Embryonic facial prominence (tissue), 1 donor: ENCODE measurements at regions not wholly inside any gene's neighbourhood (a gene's known extent, or its start where the extent isn't known, plus 50 kb on each side); places are given as distances from the start of the nearest gene placed in this dataset.
A peak's percentile ranks its signal among the peaks of the same experiment; 100 is the strongest.
"Not testable (repeated sequence)": the region's sequence is repeated elsewhere in the genome, so short reads cannot be mapped to it uniquely, and the experiment has no call there.

Source experiments
- DNase-seq: peaks from one replicate; pipeline ENCODE4 v3.0.0-alpha.2; 2016; ENCODE audit errors: extremely low spot score

DNA sequence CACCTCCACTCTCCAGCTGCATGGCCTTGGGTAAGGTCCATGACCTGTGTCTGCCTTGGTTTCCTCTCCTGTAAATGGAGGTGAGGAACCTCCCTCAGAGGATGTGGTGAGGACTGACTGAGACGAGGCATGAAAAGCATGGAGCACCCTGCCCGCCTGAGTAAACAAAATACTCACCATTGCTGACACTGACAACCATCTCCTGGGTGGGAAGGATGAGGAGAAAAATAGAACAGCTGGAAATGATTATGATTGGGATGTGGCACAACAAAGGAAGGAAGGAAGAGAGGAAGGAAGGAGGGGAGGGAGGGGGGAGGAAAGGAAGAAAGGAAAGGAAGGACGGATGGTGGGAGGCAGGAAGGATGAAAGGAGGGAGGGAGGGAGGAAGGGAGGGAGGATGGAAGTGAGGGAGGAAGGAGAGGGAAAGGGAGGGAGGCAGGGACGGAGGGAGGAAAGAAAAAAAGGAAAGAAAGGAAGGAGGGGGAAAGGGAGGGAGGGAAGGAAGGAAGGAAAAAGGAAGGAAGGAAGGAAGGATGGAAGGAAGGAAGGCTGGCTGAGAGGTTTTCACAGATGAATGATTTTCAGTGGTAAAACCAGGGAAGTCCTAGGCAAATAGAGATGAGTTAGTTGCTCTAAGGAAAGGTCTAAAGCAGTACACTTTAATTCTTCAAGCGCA, 276.5 kb upstream of the XYLT1 start:
- no peak for DNase-seq

DNA sequence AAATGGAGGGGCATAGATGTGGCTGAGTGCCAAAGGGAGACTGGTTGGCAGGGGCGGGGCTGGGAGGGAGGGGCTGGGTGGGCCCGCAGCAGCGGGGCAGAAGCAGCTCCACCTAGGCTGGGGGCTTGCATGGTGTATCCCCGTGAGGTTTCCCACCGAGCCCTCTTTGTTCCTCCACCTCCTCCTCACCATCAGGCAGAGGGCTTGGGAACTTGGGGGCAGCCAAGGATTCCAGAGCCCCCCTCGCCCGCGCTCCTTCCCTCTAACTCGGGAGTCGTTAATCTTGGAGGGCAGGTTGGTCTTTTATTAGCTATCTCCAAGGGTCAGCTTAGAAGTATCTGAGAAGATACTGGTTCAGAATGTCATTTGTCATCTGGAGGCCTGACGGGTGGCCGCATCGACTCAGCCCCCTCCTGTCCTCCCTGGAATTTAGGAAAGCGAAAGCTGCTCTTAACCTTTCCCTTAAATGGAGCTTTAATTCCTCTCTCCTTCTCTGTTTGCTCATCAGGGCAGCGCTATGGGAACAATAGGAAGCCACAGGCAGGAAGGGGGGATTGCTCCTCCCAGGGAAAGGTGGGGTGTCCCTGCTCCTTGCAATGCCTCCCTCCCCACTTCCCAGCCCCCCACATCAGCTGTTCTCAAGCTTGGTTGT, 274.3 kb upstream of the XYLT1 start:
- DNase-seq: no peak

- no peak for DNase-seq
Observed at GRCh38 chr16:17743578-17743977, 272.8 kb upstream of the XYLT1 start.

- no peak for DNase-seq
Observed at GRCh38 chr16:17743158-17743557, 272.4 kb upstream of the XYLT1 start.

DNA sequence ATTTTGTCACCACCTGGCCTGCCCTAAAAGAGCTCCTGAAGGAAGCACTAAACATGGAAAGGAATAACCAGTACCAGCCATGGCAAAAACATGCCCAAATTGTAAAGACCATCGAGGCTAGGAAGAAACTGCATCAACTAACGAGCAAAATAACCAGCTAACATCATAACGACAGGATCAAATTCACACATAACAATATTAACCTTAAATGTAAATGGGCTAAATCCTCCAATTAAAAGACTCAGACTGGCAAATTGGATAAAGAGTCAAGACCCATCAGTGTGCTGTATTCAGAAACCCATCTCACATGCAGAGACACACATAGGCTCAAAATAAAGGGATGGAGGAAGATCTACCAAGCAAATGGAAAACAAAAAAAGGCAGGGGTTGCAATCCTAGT, 264.3 kb upstream of the XYLT1 start:
- not testable (repeated sequence) for DNase-seq

DNA sequence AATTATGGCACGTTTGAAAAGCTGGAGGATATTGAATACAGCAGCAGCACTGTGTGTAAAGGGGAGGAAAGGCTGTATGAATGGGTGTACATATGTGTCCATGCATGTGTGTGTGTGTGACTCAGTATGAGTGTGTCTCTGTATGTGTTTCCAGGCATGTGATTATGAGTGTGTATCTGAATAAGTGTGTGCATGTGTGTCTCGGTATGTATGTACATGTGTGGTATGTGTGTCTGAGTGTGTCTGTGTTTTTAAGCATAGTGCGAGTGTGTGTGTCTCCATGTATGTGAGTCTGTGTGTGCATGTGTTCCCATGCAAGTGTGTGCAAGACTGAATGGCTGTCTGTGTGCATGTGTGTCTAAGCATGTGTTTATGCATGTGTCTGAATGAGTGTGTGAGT, 259.1 kb upstream of the XYLT1 start:
- no peak for DNase-seq

DNA sequence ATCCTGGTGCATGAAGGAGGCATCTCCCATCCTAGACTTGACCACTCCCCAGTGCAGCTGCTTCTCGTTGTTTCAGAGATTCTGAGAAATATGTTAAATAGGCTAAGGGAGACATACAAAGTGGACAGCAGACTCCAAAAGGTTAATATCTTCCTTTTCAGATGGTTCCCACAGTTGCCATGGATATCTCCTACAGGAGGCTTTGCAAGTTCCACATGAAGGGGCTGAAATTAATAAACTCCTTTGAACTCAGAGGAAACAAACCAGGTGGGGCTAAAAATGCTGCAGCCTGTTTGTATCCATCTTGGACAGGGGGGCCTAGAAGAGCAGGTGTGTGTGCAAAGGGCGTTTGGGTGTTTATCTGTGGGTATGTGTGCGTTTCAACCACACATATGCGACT, 257.4 kb upstream of the XYLT1 start:
- no peak for DNase-seq

- DNase-seq: no peak
Observed at GRCh38 chr16:17724242-17724898, 253.6 kb upstream of the XYLT1 start.

- no peak for DNase-seq
Observed at GRCh38 chr16:17723531-17724134, 252.9 kb upstream of the XYLT1 start.

GRCh38 chr16:17718495-17718894, 247.7 kb upstream of the XYLT1 start:
- DNase-seq: no peak

DNA sequence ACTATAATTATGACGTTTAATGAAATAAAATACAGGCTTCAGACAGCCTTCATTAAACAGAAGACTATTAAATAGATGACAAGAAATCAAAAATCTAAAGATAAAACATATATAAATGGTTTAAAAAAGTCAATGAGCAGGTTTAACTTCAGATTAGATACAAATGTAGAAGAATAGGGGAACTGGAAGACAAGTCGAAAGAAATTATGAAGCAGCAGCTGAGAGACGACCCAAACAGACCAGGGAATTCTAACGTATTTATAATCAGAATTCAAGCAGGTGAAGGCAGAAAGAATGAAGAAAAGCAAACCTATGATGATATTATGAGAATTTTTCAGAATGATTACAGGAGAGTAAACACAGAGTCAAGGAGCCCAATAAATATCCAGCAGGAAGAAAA, 235.1 kb upstream of the XYLT1 start:
- no peak for DNase-seq

DNA sequence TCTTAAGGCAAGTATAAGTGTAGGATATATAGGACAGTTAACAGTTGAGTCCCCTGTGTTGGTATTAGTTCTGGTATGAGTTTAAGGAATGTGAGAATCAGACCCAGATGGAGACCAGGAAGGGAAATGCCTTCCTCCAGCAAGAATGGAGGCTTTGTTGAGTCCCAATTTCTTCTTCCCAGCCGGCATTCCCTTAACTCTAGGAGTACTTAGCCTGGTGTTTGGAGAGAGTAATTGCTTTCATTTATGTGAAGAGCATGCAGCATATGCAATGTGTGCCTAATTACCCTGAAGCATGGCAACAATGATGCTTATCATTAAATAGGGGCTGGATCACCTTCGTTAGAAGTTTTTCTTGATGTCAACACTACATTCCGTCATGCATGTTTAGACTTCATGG, 225.9 kb upstream of the XYLT1 start:
- DNase-seq: peak; percentile 58

DNA sequence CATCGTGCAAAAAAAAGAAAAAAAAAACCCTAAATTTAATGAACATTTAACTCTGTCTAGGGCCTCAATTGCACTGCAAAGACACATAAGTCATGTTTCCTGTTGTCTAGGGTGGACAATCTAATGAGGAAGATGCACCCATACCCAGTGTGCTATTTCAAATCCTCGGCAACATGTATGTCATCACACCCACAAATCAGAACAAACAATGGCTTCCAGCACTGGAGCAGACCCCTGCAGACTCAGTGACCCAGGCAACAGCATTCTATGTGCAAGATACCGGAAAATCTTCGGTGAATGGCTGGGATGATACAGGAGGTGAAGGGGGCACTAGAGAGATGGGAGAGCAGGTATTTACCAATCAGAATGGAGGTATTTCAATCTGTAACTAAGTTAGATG, 221.7 kb upstream of the XYLT1 start:
- no peak for DNase-seq

GRCh38 chr16:17691899-17692176, 221.1 kb upstream of the XYLT1 start:
- no peak for DNase-seq

DNA sequence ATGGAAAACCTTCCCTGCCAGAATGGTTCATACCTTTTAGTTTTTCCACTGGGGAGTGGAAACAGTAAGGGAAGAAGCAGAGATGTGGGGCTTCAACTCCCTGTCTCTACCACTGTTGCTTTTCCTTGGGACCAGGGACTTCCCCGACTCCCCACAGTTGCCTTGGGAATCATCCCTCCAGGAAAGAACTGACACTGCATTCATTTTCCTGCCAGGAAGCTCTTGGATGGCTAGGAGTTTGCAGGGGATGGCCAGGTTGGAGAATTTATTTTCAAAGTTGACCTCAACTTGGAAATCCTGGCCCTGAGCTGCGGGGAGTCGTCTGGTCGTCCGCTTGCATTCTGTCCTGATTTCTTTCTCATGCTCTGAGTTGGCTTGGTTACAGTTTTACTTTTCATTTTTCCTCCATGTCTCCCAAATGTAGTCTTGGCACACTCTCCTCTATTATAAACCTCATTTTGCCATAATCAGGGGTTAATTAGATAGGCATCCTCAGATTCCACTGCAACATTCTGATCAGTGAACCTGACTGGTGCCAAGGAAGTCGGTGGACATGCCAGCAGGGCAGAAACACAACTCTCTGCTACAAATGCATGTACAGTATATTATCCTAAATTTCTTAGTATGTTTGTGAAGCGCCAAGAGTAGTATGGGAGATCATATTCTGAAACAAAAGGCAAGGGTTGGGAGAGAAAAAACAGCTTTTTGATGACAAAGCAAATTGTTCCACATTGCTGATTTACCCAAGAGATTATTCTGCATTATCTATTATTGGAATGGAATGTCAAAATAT, 220.5 kb upstream of the XYLT1 start:
- no peak for DNase-seq

- DNase-seq: no peak
Observed at GRCh38 chr16:17685447-17685846, 214.7 kb upstream of the XYLT1 start.

- no peak for DNase-seq
Observed at GRCh38 chr16:17683281-17683680, 212.5 kb upstream of the XYLT1 start.

DNA sequence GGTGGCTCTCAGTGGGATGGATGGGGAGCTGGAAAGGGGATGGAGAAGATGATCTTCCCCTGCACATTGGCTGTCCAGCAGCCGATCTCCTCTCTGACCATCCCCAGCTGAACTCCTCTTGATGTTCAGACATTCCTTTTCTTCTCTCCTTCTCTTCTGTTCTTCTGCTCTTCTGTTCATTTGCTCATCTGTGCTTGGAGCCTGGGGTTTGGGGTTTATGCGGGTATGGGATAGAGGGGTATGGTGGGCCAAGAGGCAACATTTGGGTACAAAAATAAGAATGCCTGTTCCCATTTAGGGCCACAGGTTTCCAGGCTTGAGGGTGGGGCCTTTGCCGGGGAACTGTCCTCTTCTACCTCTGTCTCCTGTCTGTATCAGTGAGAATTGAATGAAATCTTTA, 205.4 kb upstream of the XYLT1 start:
- DNase-seq: no peak

DNA sequence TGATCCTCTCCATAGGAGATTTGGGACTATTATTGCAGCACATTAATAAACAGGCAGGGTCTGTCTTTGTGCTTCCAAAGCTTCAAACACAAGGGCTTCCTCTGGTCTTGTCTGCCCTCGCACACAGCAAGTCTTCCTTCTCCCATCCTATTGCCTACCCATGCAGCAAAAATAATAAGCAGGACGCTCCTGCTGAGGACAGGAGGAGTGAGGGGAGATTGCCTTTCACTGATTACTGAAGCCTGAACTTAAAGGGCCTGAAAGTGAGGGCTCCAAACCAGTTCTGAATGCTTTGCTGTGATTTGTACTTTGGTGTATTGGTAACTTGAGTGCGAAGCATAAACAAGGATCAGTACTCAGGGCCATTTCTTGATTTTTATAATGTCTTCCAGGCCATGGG, 197.6 kb upstream of the XYLT1 start:
- no peak for DNase-seq

GRCh38 chr16:17666293-17666692, 195.5 kb upstream of the XYLT1 start:
- DNase-seq: no peak

DNA sequence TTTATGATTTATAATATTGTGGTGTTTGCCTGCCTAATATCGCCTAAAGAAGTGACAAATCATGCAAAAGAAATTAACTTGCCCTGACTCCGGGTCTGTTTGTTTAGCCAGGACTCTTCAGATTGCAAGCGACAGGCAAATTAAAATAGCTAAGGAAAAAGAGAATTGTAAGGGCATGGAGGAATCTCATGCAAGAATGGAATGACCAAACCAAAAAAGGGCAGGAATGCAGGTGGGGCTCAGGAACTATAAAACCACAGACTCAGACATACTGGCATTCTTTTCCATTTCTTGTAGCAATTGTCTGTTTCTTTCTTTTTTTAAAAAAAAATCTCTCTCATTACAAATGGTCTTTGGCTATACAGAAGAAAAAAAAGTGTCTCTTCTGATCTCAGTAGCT, 188.1 kb upstream of the XYLT1 start:
- no peak for DNase-seq

GRCh38 chr16:17657045-17657444, 186.3 kb upstream of the XYLT1 start:
- no peak for DNase-seq
